K562 (cell line): ENCODE measurements at regions not wholly inside any gene's neighbourhood (a gene's known extent, or its start where the extent isn't known, plus 50 kb on each side); places are given as distances from the start of the nearest gene placed in this dataset.

ENCODE experiments used
- ATAC-seq: fragments of 200-7000 bp; cut with Tn5 transposase; 3 replicates; pipeline ENCODE4 v1.9.1; 2020; ENCODE audit warnings: moderate library complexity
- BruUV-seq: library from RNA; stranded (reverse); fragments of 400-500 nt; replicated peaks from 2 replicates; lab custom pipeline; 2021; lab: Mats Ljungman, UMichigan
- CTCF ChIA-PET: fragments of 300-600 bp; formaldehyde crosslinking; extraction: SDS; loops from one replicate; lab custom pipeline; 2021; ENCODE audit warnings: low intra/inter-chr PET ratio; lab: Yijun Ruan, JAX
- POLR2A ChIA-PET: fragments of 300-600, 350-650 bp; sonication (Branson Sonifier 250); formaldehyde crosslinking; extraction: SDS; loops from one replicate; lab custom pipeline; 2021; ENCODE audit warnings: antibody characterized with exemption, inconsistent platforms; lab: Yijun Ruan, JAX
- DNase-seq, 4 experiments: peaks; one replicate each; pipeline versions ENCODE4 v3.0.0 to v3.0.0-alpha.2; 2011 to 2018; ENCODE audit warnings: low spot score in 3 of 4, mixed read lengths in 3 of 4; ENCODE audit errors: extremely low read depth in 1 of 4
- FAIRE-seq: peaks from 2 replicates; lab custom pipeline; 2011; peaks lifted over from hg19 to GRCh38; lab: Jason Lieb, UNC
- H2AFZ ChIP-seq: 2 replicates; pipeline ENCODE4 v1.6.0; 2011; ENCODE audit warnings: low read depth, low read length, control low read depth, inconsistent platforms
- H3K27ac ChIP-seq: fragments of 200-600 bp; 3 replicates; pipeline ENCODE4 v1.8.0; 2011; ENCODE audit warnings: low read depth, mild to moderate bottlenecking, control low read depth, inconsistent platforms, low read length, moderate library complexity, mixed read lengths; ENCODE audit errors: extremely low read depth
- H3K27me3 ChIP-seq, 2 experiments: fragments of 300-600 bp in 1 of 2; 2 replicates in 1 of 2; 3 replicates in 1 of 2; pipeline versions ENCODE4 v1.6.0 to v1.8.0; 2011; ENCODE audit warnings: inconsistent platforms in 2 of 2, low read length in 2 of 2, mild to moderate bottlenecking in 1 of 2, mixed read lengths in 1 of 2, moderate library complexity in 1 of 2; ENCODE audit not compliant: control insufficient read depth in 2 of 2, insufficient read depth in 2 of 2
- H3K36me3 ChIP-seq: fragments of 300-600 bp; 3 replicates; pipeline ENCODE4 v1.8.0; 2011; ENCODE audit warnings: mild to moderate bottlenecking, low read length, inconsistent platforms; ENCODE audit not compliant: control insufficient read depth, insufficient read depth
- H3K4me1 ChIP-seq, 2 experiments: fragments of 200-600 bp in 1 of 2; replicated peaks in 1 of 2; 2 replicates in 1 of 2; 3 replicates in 1 of 2; pipeline versions ENCODE4 v1.5.1 to v1.8.0; 2011; ENCODE audit warnings: inconsistent platforms in 2 of 2, low read length in 2 of 2, mild to moderate bottlenecking in 1 of 2, mixed read lengths in 1 of 2, moderate library complexity in 1 of 2; ENCODE audit not compliant: control insufficient read depth in 2 of 2, insufficient read depth in 2 of 2
- H3K4me2 ChIP-seq: 2 replicates; pipeline ENCODE4 v1.6.1; 2011; ENCODE audit warnings: low read length, control low read depth, inconsistent platforms, mixed read lengths; ENCODE audit not compliant: insufficient read depth
- H3K4me3 ChIP-seq: fragments of 200-600 bp; sonication (generic), shearing (Covaris generic); 2 replicates; pipeline ENCODE4 v1.5.1; 2016; ENCODE audit warnings: control low read depth, inconsistent platforms
- H3K79me2 ChIP-seq: fragments of 200-600 bp; 3 replicates; pipeline ENCODE4 v1.8.0; 2011; ENCODE audit warnings: low read length, inconsistent platforms; ENCODE audit not compliant: control insufficient read depth, insufficient read depth
- H3K9ac ChIP-seq, 2 experiments: 2 replicates each; pipeline versions ENCODE4 v1.6.0 to v1.6.1; 2011; ENCODE audit warnings: low read depth in 2 of 2, low read length in 2 of 2, control low read depth in 1 of 2, inconsistent platforms in 1 of 2, mild to moderate bottlenecking in 1 of 2, mixed read lengths in 1 of 2; ENCODE audit not compliant: insufficient read depth in 1 of 2
- H3K9me1 ChIP-seq: one replicate; pipeline ENCODE4 v1.6.0; 2011; ENCODE audit warnings: inconsistent platforms, mild to moderate bottlenecking, low read length, moderate library complexity; ENCODE audit not compliant: control insufficient read depth, insufficient read depth
- H3K9me3 ChIP-seq: replicated peaks from 2 replicates; pipeline ENCODE4 v1.5.1; 2011; ENCODE audit warnings: low read depth, low read length, inconsistent platforms; ENCODE audit not compliant: control insufficient read depth, insufficient read depth
- H4K20me1 ChIP-seq: replicated peaks from 2 replicates; pipeline ENCODE4 v1.6.1; 2011; ENCODE audit warnings: low read length, inconsistent platforms, mixed read lengths; ENCODE audit not compliant: control insufficient read depth, insufficient read depth
- CTCF ChIP-seq, 3 experiments: IDR thresholded peaks in 2 of 3; conservative IDR thresholded peaks in 1 of 3; 2 replicates each; pipeline ENCODE4 v1.5.1; 2011 to 2012; ENCODE audit warnings: low read length in 3 of 3, mild to moderate bottlenecking in 3 of 3, control low read depth in 2 of 3, improper control_type of control experiment in 1 of 3, inconsistent platforms in 1 of 3, low read depth in 1 of 3, mixed read lengths in 1 of 3, moderate library complexity in 1 of 3; ENCODE audit not compliant: insufficient read depth in 2 of 3
- EZH2 ChIP-seq: IDR thresholded peaks from 2 replicates; pipeline ENCODE4 v1.6.1; 2012; ENCODE audit warnings: low read depth, mild to moderate bottlenecking, inconsistent platforms, low read length, borderline replicate concordance
- KLF10 ChIP-seq: fragments of 250-450 bp; sonication (Bioruptor Pico); IDR thresholded peaks from 2 replicates; pipeline ENCODE4 v1.6.1; 2021; ENCODE audit warnings: matching md5 sums
- PATZ1 ChIP-seq: fragments of 250-450 bp; sonication (Bioruptor Pico); IDR thresholded peaks from 2 replicates; pipeline ENCODE4 v1.5.0; 2020; ENCODE audit warnings: mild to moderate bottlenecking, borderline replicate concordance
- PHF8 ChIP-seq: fragments of 200-600 bp; sonication (generic); IDR thresholded peaks from 2 replicates; pipeline ENCODE4 v1.6.1; 2012; ENCODE audit warnings: mixed run types, mild to moderate bottlenecking, inconsistent platforms, low read length, moderate library complexity, borderline replicate concordance
- SPI1 ChIP-seq: IDR thresholded peaks from 2 replicates; pipeline ENCODE4 v1.6.1; 2011; ENCODE audit warnings: low read depth, low read length, control low read depth, borderline replicate concordance
- ZNF274 ChIP-seq: IDR thresholded peaks from 2 replicates; pipeline ENCODE4 v1.6.1; 2011; ENCODE audit warnings: low read depth, mild to moderate bottlenecking, low read length, moderate library complexity, borderline replicate concordance
- ZNF707 ChIP-seq: fragments of 250-450 bp; sonication (Bioruptor Pico); conservative IDR thresholded peaks from 2 replicates; pipeline ENCODE4 v1.8.0; 2022; ENCODE audit warnings: inconsistent platforms, mild to moderate bottlenecking, moderate library complexity
- ZNF830 ChIP-seq: fragments of 250-450 bp; sonication (Bioruptor Pico); IDR thresholded peaks from 2 replicates; pipeline ENCODE4 v1.5.0; 2021; ENCODE audit warnings: mild to moderate bottlenecking
- WGBS: fragments of 100-300 bp; shearing (Covaris generic); methylation state at CpG from one replicate; pipeline ENCODE4 v1.1.6; 2016; ENCODE audit warnings: low coverage, mixed read lengths; ENCODE audit not compliant: insufficient coverage; ENCODE audit errors: missing lambda C conversion rate; 5-methylcytosine and 5-hydroxymethylcytosine counted together
- in situ Hi-C: fragments of 300-500 bp; cut with MboI; formaldehyde crosslinking; loops from 4 replicates; pipeline ENCODE4 v1.15.0; 2018; ENCODE audit warnings: inconsistent platforms, mixed read lengths
- intact Hi-C: fragments of 100-400 bp; cut with micrococcal nuclease; formaldehyde crosslinking; loops from 2 replicates; pipeline ENCODE4 v1.14.2; 2022

- no peak for TF ChIP-seq PHF8
- TF ChIP-seq, all 486 proteins: peak for 0
These were observed 877.7 kb upstream of the CDH8 start (continued) for GRCh38 chr16:62913924-62914323.

DNA sequence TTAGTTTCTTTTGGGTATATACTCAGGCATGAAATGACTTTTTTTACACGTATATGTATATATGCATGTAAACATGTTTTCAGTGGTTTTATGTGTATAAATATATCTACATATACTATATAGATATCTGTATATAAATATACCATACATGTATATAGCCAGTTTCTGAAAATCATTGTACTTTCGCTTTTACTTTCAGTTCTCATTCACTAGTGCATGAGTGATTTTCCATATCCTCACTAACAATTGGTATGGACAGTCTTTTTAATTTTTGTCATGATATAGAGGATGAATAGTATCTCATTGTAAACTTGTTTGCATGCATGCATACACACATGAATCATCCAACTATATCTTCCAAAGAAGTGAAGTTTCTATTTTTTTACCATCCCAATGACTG, 877.1 kb upstream of the CDH8 start:
- TF ChIP-seq KLF10 (CRISPR knock-in tag) (no peak), ZNF707 (CRISPR knock-in tag) (no peak), EZH2 (no peak), SPI1 (no peak), PATZ1 (CRISPR knock-in tag) (no peak), ZNF830 (CRISPR knock-in tag) (no peak), ZNF274 (no peak), CTCF (IDR thresholded peaks at IDR 0.05 in 2 of 3, conservative IDR thresholded peaks at IDR 0.05 in 1 of 3; ENCODE audit: insufficient read depth in 2 of 3, low read depth in 1 of 3, low read length in 3 of 3) (no peak)
- ATAC-seq, result no peak
- Histone ChIP-seq H3K4me3 (no peak overlapping the region), H3K4me1 (no peaks in the 10 kb centered on the region), H3K9ac (no peak overlapping the region), H3K36me3 (no peaks in the 10 kb centered on the region), H3K79me2 (no peaks in the 10 kb centered on the region), H3K27ac (no peak overlapping the region), H2AFZ (no peak overlapping the region), H3K4me2 (no peak overlapping the region), H3K27me3 (no peaks in the 10 kb centered on the region), H4K20me1 (no peaks in the 10 kb centered on the region), H3K9me1 (no peaks in the 10 kb centered on the region), H3K9me3 (no peaks in the 10 kb centered on the region)
- no TSS peak for BruUV-seq
- intact Hi-C loops (no loop called here), in situ Hi-C loops (no loop called here)
- 0% methylated on average over 2 of the region's 2 CpGs for WGBS
- no peak for DNase-seq
- ChIA-PET CTCF (no interaction called here), POLR2A (no interaction called here)
- no peak for FAIRE-seq
